HEK293 (cell line): ENCODE measurements at regions not wholly inside any gene's neighbourhood (a gene's known extent, or its start where the extent isn't known, plus 50 kb on each side); places are given as distances from the start of the nearest gene placed in this dataset.

Source experiments
- CTCF ChIA-PET: fragments of 350-600 bp; formaldehyde crosslinking; extraction: SDS; loops from one replicate; lab custom pipeline; 2021; ENCODE audit warnings: antibody characterized with exemption; lab: Yijun Ruan, JAX
- POLR2A ChIA-PET: fragments of 300-600 bp; formaldehyde crosslinking; extraction: SDS; loops from one replicate; lab custom pipeline; 2020; ENCODE audit warnings: antibody characterized with exemption, inconsistent platforms; lab: Yijun Ruan, JAX
- H3K27ac ChIP-seq: fragments of 200-500 bp; sonication (Bioruptor generic); 2 replicates; pipeline ENCODE4 v1.5.1; 2014; ENCODE audit warnings: low read depth, low read length, control low read depth, inconsistent platforms; ENCODE audit errors: extremely low read depth
- H3K36me3 ChIP-seq, 2 experiments: fragments of 200-500 bp in 1 of 2; sonication (Bioruptor generic) in 1 of 2; 1 replicate in 1 of 2; 2 replicates in 1 of 2; pipeline ENCODE4 v1.5.1; 2014 to 2017; ENCODE audit warnings: inconsistent platforms in 2 of 2, low read length in 2 of 2; ENCODE audit not compliant: control insufficient read depth in 2 of 2, insufficient read depth in 1 of 2
- H3K4me1 ChIP-seq: fragments of 200-500 bp; sonication (Bioruptor generic); 2 replicates; pipeline ENCODE4 v1.5.1; 2014; ENCODE audit warnings: mild to moderate bottlenecking, low read length, inconsistent platforms; ENCODE audit not compliant: control insufficient read depth, insufficient read depth
- H3K4me3 ChIP-seq: 2 replicates; pipeline ENCODE4 v1.5.1; 2011; ENCODE audit warnings: low read depth, mild to moderate bottlenecking, control low read depth, low read length, moderate library complexity
- H3K9me3 ChIP-seq: fragments of 200-500 bp; sonication (Bioruptor generic); 2 replicates; pipeline ENCODE4 v1.5.1; 2014; ENCODE audit warnings: low read depth, low read length, inconsistent platforms; ENCODE audit not compliant: control insufficient read depth, insufficient read depth
- MZF1 ChIP-seq: fragments of 450-650 bp; formaldehyde crosslinking; IDR thresholded peaks from 2 replicates; pipeline ENCODE4 v1.5.1; 2017; ENCODE audit warnings: missing biosample characterization, missing genetic modification characterization, borderline replicate concordance
- OVOL3 ChIP-seq: fragments of 450-650 bp; formaldehyde crosslinking; IDR thresholded peaks from 2 replicates; pipeline ENCODE4 v1.5.1; 2016; ENCODE audit warnings: missing biosample characterization, missing genetic modification characterization
- REST ChIP-seq: fragments of 450-650 bp; formaldehyde crosslinking; IDR thresholded peaks from 2 replicates; pipeline ENCODE4 v1.5.1; 2016; ENCODE audit warnings: missing biosample characterization, missing genetic modification characterization
- ZBTB21 ChIP-seq: fragments of 450-650 bp; formaldehyde crosslinking; IDR thresholded peaks from 2 replicates; pipeline ENCODE4 v1.5.1; 2017; ENCODE audit warnings: missing biosample characterization, missing genetic modification characterization
- ZNF23 ChIP-seq: fragments of 450-650 bp; formaldehyde crosslinking; IDR thresholded peaks from 2 replicates; pipeline ENCODE4 v1.5.1; 2016; ENCODE audit warnings: missing biosample characterization, missing genetic modification characterization, borderline replicate concordance
- ZNF280D ChIP-seq: fragments of 450-650 bp; formaldehyde crosslinking; IDR thresholded peaks from 2 replicates; pipeline ENCODE4 v1.5.1; 2016; ENCODE audit warnings: missing biosample characterization, missing genetic modification characterization
- ZNF302 ChIP-seq: fragments of 450-650 bp; formaldehyde crosslinking; IDR thresholded peaks from 2 replicates; pipeline ENCODE4 v1.5.1; 2016; ENCODE audit warnings: missing biosample characterization, missing genetic modification characterization, low read depth
- ZNF311 ChIP-seq: fragments of 450-650 bp; formaldehyde crosslinking; IDR thresholded peaks from 2 replicates; pipeline ENCODE4 v1.5.1; 2017; ENCODE audit warnings: missing biosample characterization, missing genetic modification characterization, borderline replicate concordance
- ZNF324 ChIP-seq: fragments of 450-650 bp; formaldehyde crosslinking; IDR thresholded peaks from 2 replicates; pipeline ENCODE4 v1.5.1; 2016; ENCODE audit warnings: missing biosample characterization, missing genetic modification characterization
- ZNF660 ChIP-seq: fragments of 450-650 bp; IDR thresholded peaks from 2 replicates; pipeline ENCODE4 v1.5.1; 2018; ENCODE audit warnings: missing biosample characterization, mild to moderate bottlenecking, missing genetic modification characterization
- TF ChIP-seq, protein P1 (sequence below): fragments of 450-650 bp; formaldehyde crosslinking; IDR thresholded peaks from 2 replicates; pipeline ENCODE4 v1.5.1; 2016; ENCODE audit warnings: missing biosample characterization, missing genetic modification characterization
- TF ChIP-seq, protein P2 (sequence below): fragments of 450-650 bp; formaldehyde crosslinking; IDR thresholded peaks from 2 replicates; pipeline ENCODE4 v1.5.1; 2016; ENCODE audit warnings: missing biosample characterization, missing genetic modification characterization
- TF ChIP-seq, protein P3 (sequence below): fragments of 450-650 bp; IDR thresholded peaks from 2 replicates; pipeline ENCODE4 v1.5.1; 2018; ENCODE audit warnings: missing biosample characterization, missing genetic modification characterization

DNA sequence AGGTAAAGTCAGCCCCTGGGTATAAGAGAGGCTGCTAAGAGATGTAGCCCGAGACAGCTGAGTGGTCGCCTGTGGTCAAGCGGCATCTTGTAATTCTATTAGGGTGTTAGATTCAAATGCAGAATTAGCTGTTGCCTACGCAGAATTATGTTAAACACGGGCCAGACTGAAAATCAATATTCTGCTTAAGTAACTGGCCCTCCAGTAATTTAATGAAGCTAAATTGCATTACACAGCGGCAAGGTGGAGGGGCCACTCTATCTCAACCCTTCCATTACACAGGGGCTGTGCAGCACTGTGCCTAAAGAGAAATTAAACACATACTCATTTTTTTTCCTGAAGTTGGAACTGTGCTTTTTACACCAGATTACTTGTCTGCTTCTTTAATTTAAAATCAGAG lies 448.5 kb upstream of the MGMT start (continued):
- TF ChIP-seq ZNF280D (tag by site-specific recombination) (no peak), ZNF311 (tag by site-specific recombination) (no peak), MZF1 (no peak), ZNF660 (no peak), REST (tag by site-specific recombination) (no peak)
- TF ChIP-seq, protein P1, sequence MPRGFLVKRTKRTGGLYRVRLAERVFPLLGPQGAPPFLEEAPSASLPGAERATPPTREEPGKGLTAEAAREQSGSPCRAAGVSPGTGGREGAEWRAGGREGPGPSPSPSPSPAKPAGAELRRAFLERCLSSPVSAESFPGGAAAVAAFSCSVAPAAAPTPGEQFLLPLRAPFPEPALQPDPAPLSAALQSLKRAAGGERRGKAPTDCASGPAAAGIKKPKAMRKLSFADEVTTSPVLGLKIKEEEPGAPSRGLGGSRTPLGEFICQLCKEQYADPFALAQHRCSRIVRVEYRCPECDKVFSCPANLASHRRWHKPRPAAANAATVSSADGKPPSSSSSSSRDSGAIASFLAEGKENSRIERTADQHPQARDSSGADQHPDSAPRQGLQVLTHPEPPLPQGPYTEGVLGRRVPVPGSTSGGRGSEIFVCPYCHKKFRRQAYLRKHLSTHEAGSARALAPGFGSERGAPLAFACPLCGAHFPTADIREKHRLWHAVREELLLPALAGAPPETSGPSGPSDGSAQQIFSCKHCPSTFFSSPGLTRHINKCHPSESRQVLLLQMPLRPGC: no peak
- TF ChIP-seq, protein P2, sequence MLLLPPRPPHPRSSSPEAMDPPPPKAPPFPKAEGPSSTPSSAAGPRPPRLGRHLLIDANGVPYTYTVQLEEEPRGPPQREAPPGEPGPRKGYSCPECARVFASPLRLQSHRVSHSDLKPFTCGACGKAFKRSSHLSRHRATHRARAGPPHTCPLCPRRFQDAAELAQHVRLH (tag by site-specific recombination): no peak

GRCh38 chr10:129020651-129021330 lies 446.2 kb upstream of the MGMT start:
- no peak overlapping the region for H3K4me3 ChIP-seq
- H3K27ac ChIP-seq: no peak overlapping the region
- no peaks in the 10 kb centered on the region for H3K9me3 ChIP-seq
- POLR2A ChIA-PET: no interaction called here
- CTCF ChIA-PET: interaction anchor here (2.3 kb wide), 1 partner anchor 10 kb away, joined by 12 read pairs; no protein-coding TSS in a partner anchor
- H3K36me3 ChIP-seq: no peaks in the 10 kb centered on the region
- TF ChIP-seq, protein P3, sequence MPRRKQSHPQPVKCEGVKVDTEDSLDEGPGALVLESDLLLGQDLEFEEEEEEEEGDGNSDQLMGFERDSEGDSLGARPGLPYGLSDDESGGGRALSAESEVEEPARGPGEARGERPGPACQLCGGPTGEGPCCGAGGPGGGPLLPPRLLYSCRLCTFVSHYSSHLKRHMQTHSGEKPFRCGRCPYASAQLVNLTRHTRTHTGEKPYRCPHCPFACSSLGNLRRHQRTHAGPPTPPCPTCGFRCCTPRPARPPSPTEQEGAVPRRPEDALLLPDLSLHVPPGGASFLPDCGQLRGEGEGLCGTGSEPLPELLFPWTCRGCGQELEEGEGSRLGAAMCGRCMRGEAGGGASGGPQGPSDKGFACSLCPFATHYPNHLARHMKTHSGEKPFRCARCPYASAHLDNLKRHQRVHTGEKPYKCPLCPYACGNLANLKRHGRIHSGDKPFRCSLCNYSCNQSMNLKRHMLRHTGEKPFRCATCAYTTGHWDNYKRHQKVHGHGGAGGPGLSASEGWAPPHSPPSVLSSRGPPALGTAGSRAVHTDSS (tag by site-specific recombination): no peak
- TF ChIP-seq ZNF324 (tag by site-specific recombination) (no peak), ZNF302 (no peak), ZNF23 (tag by site-specific recombination) (no peak), ZBTB21 (tag by site-specific recombination) (no peak), OVOL3 (tag by site-specific recombination) (no peak)
- no peaks in the 10 kb centered on the region for H3K4me1 ChIP-seq
